PC-9 (cell line): ENCODE measurements at regions not wholly inside any gene's neighbourhood (a gene's known extent, or its start where the extent isn't known, plus 50 kb on each side); places are given as distances from the start of the nearest gene placed in this dataset.

Experiments used
- EZH2 ChIP-seq: fragments of 200-600 bp; sonication (generic); IDR thresholded peaks from 2 replicates; pipeline ENCODE4 v1.8.0; 2017; ENCODE audit warnings: antibody characterized with exemption, low read depth
- TF ChIP-seq, protein P1 (sequence below): fragments of 200-600 bp; sonication (generic); conservative IDR thresholded peaks from 2 replicates; pipeline ENCODE4 v1.6.1; 2017; ENCODE audit warnings: mixed run types, antibody characterized with exemption, mild to moderate bottlenecking, moderate library complexity

DNA sequence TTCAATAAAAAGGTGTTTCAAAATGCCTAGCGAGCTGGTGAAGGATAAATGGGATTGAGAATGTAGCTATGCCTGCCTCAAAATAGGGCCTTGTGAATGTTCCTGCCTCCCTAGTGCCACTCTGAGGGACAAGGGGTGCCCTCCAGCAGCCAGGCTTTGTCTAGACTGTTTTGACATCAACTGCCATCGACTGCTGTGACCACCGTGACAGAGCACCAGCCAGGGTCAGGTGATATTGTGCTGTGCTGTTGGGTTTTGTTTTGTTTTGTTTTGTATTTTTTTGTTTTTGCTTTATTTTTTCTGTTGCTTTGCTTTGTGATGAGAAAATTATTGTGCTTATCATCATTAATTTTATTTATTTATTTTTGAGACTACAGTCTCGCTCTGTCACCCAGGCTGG is 144.8 kb downstream of the SMAD6 start:
- TF ChIP-seq, protein P1, sequence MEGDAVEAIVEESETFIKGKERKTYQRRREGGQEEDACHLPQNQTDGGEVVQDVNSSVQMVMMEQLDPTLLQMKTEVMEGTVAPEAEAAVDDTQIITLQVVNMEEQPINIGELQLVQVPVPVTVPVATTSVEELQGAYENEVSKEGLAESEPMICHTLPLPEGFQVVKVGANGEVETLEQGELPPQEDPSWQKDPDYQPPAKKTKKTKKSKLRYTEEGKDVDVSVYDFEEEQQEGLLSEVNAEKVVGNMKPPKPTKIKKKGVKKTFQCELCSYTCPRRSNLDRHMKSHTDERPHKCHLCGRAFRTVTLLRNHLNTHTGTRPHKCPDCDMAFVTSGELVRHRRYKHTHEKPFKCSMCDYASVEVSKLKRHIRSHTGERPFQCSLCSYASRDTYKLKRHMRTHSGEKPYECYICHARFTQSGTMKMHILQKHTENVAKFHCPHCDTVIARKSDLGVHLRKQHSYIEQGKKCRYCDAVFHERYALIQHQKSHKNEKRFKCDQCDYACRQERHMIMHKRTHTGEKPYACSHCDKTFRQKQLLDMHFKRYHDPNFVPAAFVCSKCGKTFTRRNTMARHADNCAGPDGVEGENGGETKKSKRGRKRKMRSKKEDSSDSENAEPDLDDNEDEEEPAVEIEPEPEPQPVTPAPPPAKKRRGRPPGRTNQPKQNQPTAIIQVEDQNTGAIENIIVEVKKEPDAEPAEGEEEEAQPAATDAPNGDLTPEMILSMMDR = no peak
- TF ChIP-seq EZH2 = no peak
